Astrocyte of the spinal cord (primary cell): ENCODE measurements at regions not wholly inside any gene's neighbourhood (a gene's known extent, or its start where the extent isn't known, plus 50 kb on each side); places are given as distances from the start of the nearest gene placed in this dataset.
"Not testable (repeated sequence)": the region's sequence is repeated elsewhere in the genome, so short reads cannot be mapped to it uniquely, and the experiment has no call there.

ENCODE experiments used
- DNase-seq: peaks from one replicate; pipeline ENCODE4 v3.0.0; 2011; ENCODE audit warnings: low read depth, low spot score
- H3K4me3 ChIP-seq: 2 replicates; pipeline ENCODE4 v1.5.1; 2011; ENCODE audit warnings: low read depth, mild to moderate bottlenecking, low read length, moderate library complexity
- CTCF ChIP-seq: IDR thresholded peaks from 2 replicates; pipeline ENCODE4 v1.5.1; 2012; ENCODE audit warnings: low read depth, mild to moderate bottlenecking, low read length, inconsistent platforms
- in situ Hi-C: cut with HindIII; loops from 2 replicates; pipeline ENCODE4 v1.10.0; 2017; ENCODE audit warnings: low sequenced_read_pairs

DNA sequence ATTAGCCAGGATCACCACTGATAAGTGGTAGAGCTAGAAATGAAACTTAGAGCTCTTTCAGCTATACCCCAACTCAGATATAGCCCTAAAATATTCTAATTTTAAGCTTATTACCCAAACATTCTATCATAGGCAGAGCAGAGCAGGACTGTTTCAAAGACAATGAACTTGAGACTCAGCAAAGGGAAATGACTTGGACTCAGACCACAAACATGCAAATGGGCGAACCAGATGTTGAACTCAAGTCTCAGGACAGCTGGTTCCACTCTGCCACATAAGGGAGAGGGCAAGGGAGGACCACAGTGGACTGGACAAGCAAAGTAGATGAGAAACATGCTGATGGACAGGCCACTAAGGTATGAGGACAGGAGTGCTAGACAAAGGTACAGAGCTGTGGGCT is 315.3 kb downstream of the OMA1 start:
- in situ Hi-C loops, result no loop called here
- no peak for DNase-seq
- no peak overlapping the region for H3K4me3 ChIP-seq
- TF ChIP-seq CTCF, result no peak

- no peak for TF ChIP-seq CTCF
- DNase-seq, result no peak
- in situ Hi-C loops, result no loop called here
- H3K4me3 ChIP-seq, result no peak overlapping the region
Observed at GRCh38 chr1:58227604-58228003, 318.9 kb downstream of the OMA1 start.

DNA sequence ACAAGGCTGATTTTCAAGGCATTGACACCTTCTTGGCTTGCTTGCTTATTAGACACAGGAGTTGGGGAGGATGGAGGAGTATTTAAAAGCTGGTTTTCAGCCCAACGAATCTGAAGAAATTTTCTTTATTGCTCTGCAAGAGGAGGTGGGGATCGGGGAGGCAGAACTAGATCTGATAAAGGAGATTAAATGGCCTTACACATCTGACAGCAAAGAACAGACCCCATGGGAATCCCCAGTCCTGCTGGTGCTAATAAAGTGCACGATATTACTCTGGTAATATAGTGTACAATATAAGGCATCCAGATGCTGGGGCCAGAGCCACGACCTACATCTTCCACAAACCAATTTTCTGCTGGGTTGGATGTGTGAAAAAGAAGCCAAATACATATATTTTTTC is 323.0 kb downstream of the OMA1 start:
- in situ Hi-C loops, result no loop called here
- no peak for DNase-seq
- TF ChIP-seq CTCF, result no peak

DNA sequence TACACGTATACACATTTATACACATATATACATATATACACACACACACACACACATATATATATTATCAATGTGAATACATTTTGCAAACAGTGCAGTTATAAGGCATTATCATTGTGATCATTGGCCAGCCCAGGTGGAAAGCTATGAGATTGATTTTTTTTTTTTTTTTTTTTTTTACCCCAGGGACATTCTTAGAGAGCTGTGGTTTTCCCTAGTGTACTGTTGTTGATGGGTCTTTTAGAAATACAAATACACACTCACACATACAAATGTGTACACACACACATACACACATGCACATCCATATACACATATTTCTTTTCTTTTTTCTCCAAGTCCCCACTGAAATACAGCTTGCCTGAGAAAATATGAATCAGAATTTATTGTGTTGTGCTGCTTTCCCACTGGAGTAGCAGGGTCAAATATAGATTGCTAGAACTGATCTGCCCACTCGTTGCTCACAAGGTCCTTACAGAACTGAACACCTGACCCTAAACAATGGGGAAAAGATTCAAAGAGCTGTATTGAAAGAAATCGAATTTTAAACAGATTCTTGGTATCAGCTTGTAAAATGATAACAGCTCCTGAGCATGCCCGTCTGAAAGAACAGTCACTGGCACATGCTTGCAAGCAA is 325.6 kb downstream of the OMA1 start:
- no peak for TF ChIP-seq CTCF
- in situ Hi-C loops, result no loop called here
- no peak for DNase-seq
- H3K4me3 ChIP-seq, result no peak overlapping the region

More for the DNA sequence above, 323.0 kb downstream of the OMA1 start:
- no peak overlapping the region for H3K4me3 ChIP-seq

- in situ Hi-C loops, result not testable (repeated sequence)
Observed at GRCh38 chr1:58216169-58216568, 330.4 kb downstream of the OMA1 start.

GRCh38 chr1:58214674-58215073 is 331.9 kb downstream of the OMA1 start:
- in situ Hi-C loops, result no loop called here
- no peak for DNase-seq
- H3K4me3 ChIP-seq, result no peak overlapping the region
- no peak for TF ChIP-seq CTCF

More at GRCh38 chr1:58216169-58216568, 330.4 kb downstream of the OMA1 start:
- not testable (repeated sequence) for DNase-seq, H3K4me3 ChIP-seq

DNA sequence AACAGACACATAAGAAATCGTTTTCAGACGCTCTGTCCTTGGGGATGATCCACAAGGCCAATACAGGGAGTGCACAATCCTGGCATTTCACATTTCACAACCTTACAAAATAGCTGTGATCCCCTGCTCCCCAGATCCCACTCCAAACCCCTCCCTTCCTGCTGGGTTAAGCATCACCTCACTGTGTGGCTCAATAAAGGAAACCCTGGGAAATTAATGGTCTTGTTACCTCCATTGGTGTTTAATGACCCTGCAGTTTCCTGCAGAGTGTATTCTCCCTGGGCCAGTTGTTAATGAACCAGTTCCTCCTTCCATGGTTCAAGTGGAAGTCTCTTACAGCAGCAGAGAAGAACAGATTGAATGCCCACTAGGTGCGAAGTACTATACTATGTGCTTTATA is 334.7 kb downstream of the OMA1 start:
- H3K4me3 ChIP-seq, result no peak overlapping the region
- in situ Hi-C loops, result no loop called here
- no peak for DNase-seq
- no peak for TF ChIP-seq CTCF
